AG09319 (cell line): ENCODE measurements at regions not wholly inside any gene's neighbourhood (a gene's known extent, or its start where the extent isn't known, plus 50 kb on each side); places are given as distances from the start of the nearest gene placed in this dataset.

Experiments
- DNase-seq: peaks from one replicate; pipeline ENCODE4 v3.0.0-alpha.2; 2010; ENCODE audit warnings: low read depth; ENCODE audit errors: extremely low read depth
- CTCF ChIP-seq: IDR thresholded peaks from 2 replicates; pipeline ENCODE4 v1.5.1; 2011; ENCODE audit warnings: low read depth, mild to moderate bottlenecking, inconsistent platforms, low read length, moderate library complexity

- no peak for DNase-seq
- TF ChIP-seq CTCF = no peak
Measured at GRCh38 chr5:128673000-128673399, 135.0 kb upstream of the FBN2 start.

GRCh38 chr5:128673411-128673957, 135.4 kb upstream of the FBN2 start:
- no peak for TF ChIP-seq CTCF

GRCh38 chr5:128673970-128674369, 135.9 kb upstream of the FBN2 start:
- DNase-seq = no peak
- TF ChIP-seq CTCF = no peak

More at GRCh38 chr5:128673411-128673957, 135.4 kb upstream of the FBN2 start:
- DNase-seq = no peak

GRCh38 chr5:128674837-128675446, 136.9 kb upstream of the FBN2 start:
- no peak for DNase-seq
- peak; percentile 64 for TF ChIP-seq CTCF

- DNase-seq = no peak
- TF ChIP-seq CTCF = no peak
Measured at GRCh38 chr5:128681096-128681495, 143.1 kb upstream of the FBN2 start.

- TF ChIP-seq CTCF = no peak
- DNase-seq = no peak
Measured at GRCh38 chr5:128681764-128682592, 143.9 kb upstream of the FBN2 start.

GRCh38 chr5:128682669-128683068, 144.6 kb upstream of the FBN2 start:
- DNase-seq = no peak
- TF ChIP-seq CTCF = no peak
